ENCODE measurements at regions not wholly inside any gene's neighbourhood (a gene's known extent, or its start where the extent isn't known, plus 50 kb on each side); places are given as distances from the start of the nearest gene placed in this dataset.

DNA sequence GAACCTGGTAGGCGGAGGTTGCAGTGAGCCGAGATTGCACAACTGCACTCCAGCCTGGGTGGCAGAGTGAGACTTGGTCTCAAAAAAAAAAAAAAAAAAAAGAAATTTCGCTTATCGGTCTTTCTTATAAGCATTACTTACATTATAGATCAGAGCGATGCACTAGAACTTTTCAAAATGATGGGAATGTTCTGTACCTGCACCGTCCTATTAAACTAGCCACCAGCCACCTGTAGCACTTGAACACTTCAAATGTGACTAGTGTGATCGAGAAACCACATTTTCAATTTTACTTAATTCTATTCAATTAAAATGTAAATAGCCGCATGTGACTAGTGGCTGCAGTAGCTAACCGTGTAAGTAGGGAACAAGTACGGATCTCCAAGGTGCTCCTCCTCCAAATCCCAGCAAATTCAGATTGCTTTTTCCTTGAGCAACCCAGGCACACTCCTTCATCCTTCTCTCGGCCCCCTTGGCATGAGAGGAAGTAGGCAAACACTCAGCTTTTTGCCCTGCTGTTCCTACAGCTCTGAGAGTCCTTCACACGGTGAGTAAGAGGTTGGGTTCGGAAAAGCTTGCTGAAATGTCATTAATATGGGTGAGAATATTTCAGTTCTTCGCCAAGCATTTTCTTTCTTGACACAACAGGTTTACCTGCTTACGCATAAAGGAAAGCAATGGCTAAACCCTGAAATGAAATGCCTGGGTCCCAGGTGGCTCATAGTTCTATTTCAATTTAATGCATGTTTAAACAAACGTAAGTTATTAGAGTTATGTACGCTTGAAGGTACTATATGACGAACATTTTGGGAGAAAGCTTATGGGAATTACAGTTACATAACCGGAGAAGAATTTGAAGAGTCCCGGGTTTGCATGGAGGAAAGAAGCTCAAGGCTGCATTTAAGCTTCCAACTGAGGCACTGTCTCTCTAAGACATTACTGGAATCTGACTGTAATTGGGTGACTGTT, 69.5 kb upstream of the HUNK start:
- no peaks in the 10 kb centered on the region for H3K36me3 ChIP-seq (ENCODE audit: control insufficient read depth, insufficient read depth, low read length)
- H3K23ac ChIP-seq (ENCODE audit: low read depth, low read length): no peak overlapping the region
- no peak overlapping the region for H2AK9ac ChIP-seq (replicated peaks; ENCODE audit: low read depth, low read length, poor library complexity)
- no TSS peak for BruUV-seq (replicated peaks)
- no peak overlapping the region for H3K9ac ChIP-seq (ENCODE audit: low read depth, low read length)
- H3K14ac ChIP-seq (replicated peaks; ENCODE audit: low read depth, low read length): no peak overlapping the region
- ATAC-seq (ENCODE audit: low read depth): no peak
- no peaks in the 10 kb centered on the region for H3K9me1 ChIP-seq (ENCODE audit: insufficient read depth, low read length)
- no peak overlapping the region for H2AFZ ChIP-seq (replicated peaks; ENCODE audit: low read length, poor library complexity)
- no peak overlapping the region for H4K8ac ChIP-seq (ENCODE audit: low read depth in 2 of 2, low read length in 2 of 2)
- H2AK5ac ChIP-seq (ENCODE audit: low read depth, low read length): no peak overlapping the region
- no peak overlapping the region for H3K4me2 ChIP-seq (ENCODE audit: low read depth, low read length)
- TF ChIP-seq SMC3 (IDR thresholded peaks at IDR 0.05; ENCODE audit: low read depth, low read length) (no peak), FOS (IDR thresholded peaks at IDR 0.05; ENCODE audit: low read depth, low read length) (no peak), CEBPB (IDR thresholded peaks at IDR 0.05; ENCODE audit: low read depth, low read length) (no peak), CHD1 (IDR thresholded peaks at IDR 0.05; ENCODE audit: low read depth, low read length) (no peak), RCOR1 (IDR thresholded peaks at IDR 0.05; ENCODE audit: insufficient replicate concordance, low read length) (no peak), POLR2A (IDR thresholded peaks at IDR 0.05; ENCODE audit: low read depth, low read length) (no peak), MAZ (IDR thresholded peaks at IDR 0.05; ENCODE audit: borderline replicate concordance, low read depth, low read length) (no peak), NFE2L2 (IDR thresholded peaks at IDR 0.05; ENCODE audit: low read depth, low read length) (no peak), RAD21 (IDR thresholded peaks at IDR 0.05; ENCODE audit: low read length) (no peak), RFX5 (IDR thresholded peaks at IDR 0.05; ENCODE audit: low read depth, low read length) (no peak), MXI1 (IDR thresholded peaks at IDR 0.05; ENCODE audit: borderline replicate concordance, low read depth, low read length) (no peak), MAFK (IDR thresholded peaks at IDR 0.05; ENCODE audit: low read depth, low read length) (no peak), BHLHE40 (IDR thresholded peaks at IDR 0.05; ENCODE audit: low read depth, low read length) (no peak)
- TF ChIP-seq, protein P1, sequence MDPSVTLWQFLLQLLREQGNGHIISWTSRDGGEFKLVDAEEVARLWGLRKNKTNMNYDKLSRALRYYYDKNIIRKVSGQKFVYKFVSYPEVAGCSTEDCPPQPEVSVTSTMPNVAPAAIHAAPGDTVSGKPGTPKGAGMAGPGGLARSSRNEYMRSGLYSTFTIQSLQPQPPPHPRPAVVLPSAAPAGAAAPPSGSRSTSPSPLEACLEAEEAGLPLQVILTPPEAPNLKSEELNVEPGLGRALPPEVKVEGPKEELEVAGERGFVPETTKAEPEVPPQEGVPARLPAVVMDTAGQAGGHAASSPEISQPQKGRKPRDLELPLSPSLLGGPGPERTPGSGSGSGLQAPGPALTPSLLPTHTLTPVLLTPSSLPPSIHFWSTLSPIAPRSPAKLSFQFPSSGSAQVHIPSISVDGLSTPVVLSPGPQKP (IDR thresholded peaks at IDR 0.05; ENCODE audit: borderline replicate concordance, low read depth, low read length): no peak
- TF ChIP-seq, protein P2, sequence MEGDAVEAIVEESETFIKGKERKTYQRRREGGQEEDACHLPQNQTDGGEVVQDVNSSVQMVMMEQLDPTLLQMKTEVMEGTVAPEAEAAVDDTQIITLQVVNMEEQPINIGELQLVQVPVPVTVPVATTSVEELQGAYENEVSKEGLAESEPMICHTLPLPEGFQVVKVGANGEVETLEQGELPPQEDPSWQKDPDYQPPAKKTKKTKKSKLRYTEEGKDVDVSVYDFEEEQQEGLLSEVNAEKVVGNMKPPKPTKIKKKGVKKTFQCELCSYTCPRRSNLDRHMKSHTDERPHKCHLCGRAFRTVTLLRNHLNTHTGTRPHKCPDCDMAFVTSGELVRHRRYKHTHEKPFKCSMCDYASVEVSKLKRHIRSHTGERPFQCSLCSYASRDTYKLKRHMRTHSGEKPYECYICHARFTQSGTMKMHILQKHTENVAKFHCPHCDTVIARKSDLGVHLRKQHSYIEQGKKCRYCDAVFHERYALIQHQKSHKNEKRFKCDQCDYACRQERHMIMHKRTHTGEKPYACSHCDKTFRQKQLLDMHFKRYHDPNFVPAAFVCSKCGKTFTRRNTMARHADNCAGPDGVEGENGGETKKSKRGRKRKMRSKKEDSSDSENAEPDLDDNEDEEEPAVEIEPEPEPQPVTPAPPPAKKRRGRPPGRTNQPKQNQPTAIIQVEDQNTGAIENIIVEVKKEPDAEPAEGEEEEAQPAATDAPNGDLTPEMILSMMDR (conservative IDR thresholded peaks at IDR 0.05; ENCODE audit: low read depth, low read length): no peak
- in situ Hi-C loops (cut with MboI; ENCODE audit: low sequenced_read_pairs): no loop called here
- H3K4me1 ChIP-seq (ENCODE audit: control insufficient read depth, insufficient read depth, low read length): no peaks in the 10 kb centered on the region
- intact Hi-C loops (cut with micrococcal nuclease): no loop called here
- H3K4me3 ChIP-seq (ENCODE audit: insufficient read depth, low read depth, low read length): no peak overlapping the region
- H4K91ac ChIP-seq (ENCODE audit: insufficient read depth, low read depth, low read length): no peak overlapping the region
- dilution Hi-C loops (cut with HindIII; ENCODE audit: low sequenced_read_pairs, unreplicated experiment): no loop called here
- CTCF ChIA-PET: no interaction called here
- H3K9me3 ChIP-seq (ENCODE audit: control insufficient read depth, insufficient read depth, low read length): no peaks in the 10 kb centered on the region
- H3K79me1 ChIP-seq (ENCODE audit: low read depth in 1 of 2, low read length in 2 of 2): no peaks in the 10 kb centered on the region
- WGBS, 2 experiments (ENCODE audit: extremely low coverage in 2 of 2, insufficient read length in 1 of 2): no CpG with 5 or more reads among the region's 20 CpGs
- H2BK120ac ChIP-seq (ENCODE audit: low read depth, low read length): no peak overlapping the region
- H4K20me1 ChIP-seq (ENCODE audit: insufficient read depth, low read length): no peaks in the 10 kb centered on the region
- H2BK15ac ChIP-seq (ENCODE audit: low read depth, low read length): no peak overlapping the region
- POLR2A ChIA-PET (ENCODE audit: unreplicated experiment): no interaction called here
- no peak for DNase-seq
- H4K5ac ChIP-seq (ENCODE audit: low read depth, low read length): no peak overlapping the region
- peaks cover 6% of the 10 kb centered on the region; the same call in 1 of the 2 replicates for H3K27me3 ChIP-seq (ENCODE audit: control insufficient read depth, insufficient read depth, low read length)
- H2BK5ac ChIP-seq (ENCODE audit: low read depth, low read length, poor library complexity, severe bottlenecking): no peak overlapping the region
- no peak overlapping the region for H2BK20ac ChIP-seq (ENCODE audit: low read depth, low read length)
- H3K18ac ChIP-seq (ENCODE audit: low read depth, low read length): no peak overlapping the region
- H3K4ac ChIP-seq (ENCODE audit: low read depth, low read length): no peak overlapping the region
- no peak overlapping the region for H3K56ac ChIP-seq (ENCODE audit: extremely low read depth, insufficient read depth, low read length)
- H3K27ac ChIP-seq (ENCODE audit: insufficient read depth, low read length): no peak overlapping the region
